Lung (tissue), 11 donors: ENCODE measurements at regions not wholly inside any gene's neighbourhood (a gene's known extent, or its start where the extent isn't known, plus 50 kb on each side); places are given as distances from the start of the nearest gene placed in this dataset.

Experiments used
- ATAC-seq: fragments of 200-7000 bp; cut with Tn5 transposase; one replicate; pipeline ENCODE4 v1.9.1; 2020; ENCODE audit warnings: moderate number of reproducible peaks; ENCODE audit not compliant: insufficient read depth, low FRiP score
- DNase-seq, 3 donors: peaks; one replicate each; pipeline ENCODE4 v3.0.0-alpha.2; 2013 to 2017
- H3K27ac ChIP-seq, 2 donors: one replicate each; pipeline ENCODE4 v1.5.1; 2013; ENCODE audit warnings: mild to moderate bottlenecking in 2 of 2, moderate library complexity in 2 of 2, control low read depth in 1 of 2, inconsistent platforms in 1 of 2, low read depth in 1 of 2, low read length in 1 of 2
- H3K27me3 ChIP-seq, 3 donors: one replicate each; pipeline ENCODE4 v1.5.1; 2013; ENCODE audit warnings: low read length in 2 of 3; ENCODE audit not compliant: control insufficient read depth in 3 of 3, insufficient read depth in 3 of 3
- H3K36me3 ChIP-seq, 4 donors: one replicate each; pipeline ENCODE4 v1.5.1; 2013; ENCODE audit warnings: low read length in 4 of 4, mild to moderate bottlenecking in 1 of 4, moderate library complexity in 1 of 4; ENCODE audit not compliant: control insufficient read depth in 4 of 4, insufficient read depth in 4 of 4
- H3K4me1 ChIP-seq, 5 donors: one replicate each; pipeline ENCODE4 v1.5.1; 2013; ENCODE audit warnings: low read length in 5 of 5, mild to moderate bottlenecking in 2 of 5, moderate library complexity in 1 of 5; ENCODE audit not compliant: control insufficient read depth in 5 of 5, insufficient read depth in 5 of 5
- H3K4me3 ChIP-seq: one replicate; pipeline ENCODE4 v1.5.1; 2013; ENCODE audit warnings: mild to moderate bottlenecking, control low read depth, moderate library complexity
- H3K9ac ChIP-seq, 2 donors: one replicate each; pipeline ENCODE4 v1.5.1; 2013; ENCODE audit warnings: low read length in 2 of 2, control low read depth in 1 of 2; ENCODE audit not compliant: insufficient read depth in 1 of 2
- H3K9me3 ChIP-seq, 4 donors: one replicate each; pipeline ENCODE4 v1.5.1; 2013; ENCODE audit warnings: low read length in 3 of 4, mild to moderate bottlenecking in 1 of 4, moderate library complexity in 1 of 4; ENCODE audit not compliant: control insufficient read depth in 4 of 4, insufficient read depth in 3 of 4
- CTCF ChIP-seq: IDR thresholded peaks from 2 replicates; pipeline ENCODE4 v1.5.1; 2012; ENCODE audit warnings: mild to moderate bottlenecking; ENCODE audit errors: control extremely low read depth, extremely low read depth
- WGBS, 2 donors: extraction: QIAGEN DNeasy Blood & Tissue Kit; methylation state at CpG; one replicate each; pipeline ENCODE4 v1.1.7; 2013; 5-methylcytosine and 5-hydroxymethylcytosine counted together
- donor health status: control.
- donor health status: control.
- donor health status: Bipolar disorder and iron deficiency.
- donor health status: healthy.
- donor health status: DM: yes; HTN: yes; CAD: no.

- Histone ChIP-seq H3K27me3 (no peaks in the 10 kb centered on the region), H3K27ac (no peak overlapping the region), H3K36me3 (no peaks in the 10 kb centered on the region), H3K9ac (no peak overlapping the region), H3K4me1 (peaks cover 0 to 3% (median 0%) of the 10 kb centered on the region in 5 donors), H3K4me3 (no peak overlapping the region), H3K9me3 (no peaks in the 10 kb centered on the region)
- ATAC-seq (no peak), DNase-seq (no peak)
- WGBS, 2 donors: 86 to 88% methylated on average over 6 of the region's 6 CpGs
- TF ChIP-seq CTCF: no peak
These were observed 124.3 kb upstream of the ESRRG start for GRCh38 chr1:216847397-216848036.

- no peak for ATAC-seq
- Histone ChIP-seq H3K9me3 (no peaks in the 10 kb centered on the region), H3K27ac (no peak overlapping the region), H3K4me3 (no peak overlapping the region), H3K9ac (no peak overlapping the region), H3K4me1 (peaks cover 0 to 3% (median 0%) of the 10 kb centered on the region in 5 donors), H3K36me3 (no peaks in the 10 kb centered on the region), H3K27me3 (no peaks in the 10 kb centered on the region)
- DNase-seq: peak in 2 of 3 donors; percentile 26 to 48
- WGBS, 2 donors: 87 to 89% methylated on average over 4 of the region's 4 CpGs
- no peak for TF ChIP-seq CTCF
These were observed 123.1 kb upstream of the ESRRG start for GRCh38 chr1:216846339-216846738.

- H3K36me3 ChIP-seq: no peaks in the 10 kb centered on the region
- H3K4me1 ChIP-seq: no peaks in the 10 kb centered on the region
- WGBS, 2 donors: 95% methylated on average over 5 of the region's 5 CpGs
- H3K4me3 ChIP-seq: no peak overlapping the region
- TF ChIP-seq CTCF: no peak
- DNase-seq: no peak
- H3K9ac ChIP-seq: no peak overlapping the region
- no peak for ATAC-seq
- H3K27me3 ChIP-seq: no peaks in the 10 kb centered on the region
- H3K9me3 ChIP-seq: no peaks in the 10 kb centered on the region
- H3K27ac ChIP-seq: no peak overlapping the region
These were observed 120.2 kb upstream of the ESRRG start for GRCh38 chr1:216843409-216843808.

- H3K9ac ChIP-seq: no peak overlapping the region
- no peaks in the 10 kb centered on the region for H3K4me1 ChIP-seq
- TF ChIP-seq CTCF: no peak
- no peak overlapping the region for H3K4me3 ChIP-seq
- ATAC-seq (no peak), DNase-seq (no peak)
- no peak overlapping the region for H3K27ac ChIP-seq
- H3K27me3 ChIP-seq: no peaks in the 10 kb centered on the region
- H3K9me3 ChIP-seq: no peaks in the 10 kb centered on the region
- 88 to 90% methylated on average over 3 of the region's 3 CpGs for WGBS, 2 donors
- H3K36me3 ChIP-seq: no peaks in the 10 kb centered on the region
These were observed 117.9 kb upstream of the ESRRG start for GRCh38 chr1:216841165-216841564.
